Upper lobe of left lung (tissue), 6 donors: ENCODE measurements at regions not wholly inside any gene's neighbourhood (a gene's known extent, or its start where the extent isn't known, plus 50 kb on each side); places are given as distances from the start of the nearest gene placed in this dataset.

Source experiments
- ATAC-seq, 2 donors: fragments of 200-7000 bp; cut with Tn5 transposase; one replicate each; pipeline ENCODE4 v1.9.1; 2022; ENCODE audit warnings: mild to moderate bottlenecking in 2 of 2, moderate library complexity in 2 of 2; ENCODE audit not compliant: low FRiP score in 2 of 2
- DNase-seq, 2 donors: peaks; one replicate each; pipeline ENCODE4 v3.0.0-alpha.2; 2019 to 2020
- H3K27ac ChIP-seq, 4 donors: fragments of 200-600 bp; sonication (generic); one replicate each; pipeline ENCODE4 v1.5.1; 2016 to 2019
- H3K27me3 ChIP-seq, 4 donors: fragments of 200-600 bp; sonication (generic); one replicate each; pipeline ENCODE4 v1.5.1; 2017 to 2019
- H3K36me3 ChIP-seq, 4 donors: fragments of 200-600 bp; sonication (generic); one replicate each; pipeline ENCODE4 v1.5.1; 2016 to 2019
- H3K4me1 ChIP-seq, 4 donors: fragments of 200-600 bp; sonication (generic); one replicate each; pipeline ENCODE4 v1.5.1; 2018 to 2019
- H3K4me3 ChIP-seq, 4 donors: fragments of 200-600 bp; sonication (generic); one replicate each; pipeline ENCODE4 v1.5.1; 2017 to 2019; ENCODE audit warnings: mild to moderate bottlenecking in 2 of 4, moderate library complexity in 1 of 4
- H3K9me3 ChIP-seq, 4 donors: fragments of 200-600 bp; sonication (generic); one replicate each; pipeline ENCODE4 v1.5.1; 2018 to 2019
- CTCF ChIP-seq, 6 experiments: fragments of 450-650 bp in 4 of 6; fragments of 200-600 bp in 2 of 6; sonication (generic) in 2 of 6; IDR thresholded peaks; one replicate each; pipeline ENCODE4 v1.5.1; 2016 to 2019; ENCODE audit warnings: antibody characterized with exemption in 6 of 6
- EP300 ChIP-seq, 4 donors: sonication (generic); formaldehyde crosslinking; IDR thresholded peaks; one replicate each; pipeline ENCODE4 v1.5.1; 2017; ENCODE audit warnings: antibody characterized with exemption in 4 of 4, control low read depth in 2 of 4
- POLR2A ChIP-seq, 4 donors: fragments of 450-650 bp; IDR thresholded peaks; one replicate each; pipeline ENCODE4 v1.5.1; 2016 to 2017; ENCODE audit warnings: antibody characterized with exemption in 4 of 4, mild to moderate bottlenecking in 2 of 4
- POLR2AphosphoS5 ChIP-seq, 2 donors: sonication (generic); formaldehyde crosslinking; IDR thresholded peaks; one replicate each; pipeline ENCODE4 v1.5.1; 2017; ENCODE audit warnings: antibody characterized with exemption in 2 of 2
- WGBS, 2 donors: methylation state at CpG; one replicate each; pipeline ENCODE4 v1.1.5; 2017 to 2018; 5-methylcytosine and 5-hydroxymethylcytosine counted together
- donor health status: DM: no; HTN: no; CAD: no; lungs with moderate emphysema.
- donor health status: DM: no; HTN: yes; CAD: no; lungs with severe emphysema.

- Histone ChIP-seq H3K27me3 (no peaks in the 10 kb centered on the region), H3K9me3 (no peaks in the 10 kb centered on the region), H3K36me3 (no peaks in the 10 kb centered on the region), H3K4me3 (no peak overlapping the region), H3K4me1 (no peaks in the 10 kb centered on the region), H3K27ac (no peak overlapping the region)
- DNase-seq = no peak
- WGBS, 2 donors = 86 to 97% methylated on average over 1 of the region's 1 CpG
- TF ChIP-seq POLR2AphosphoS5 (IDR thresholded peaks at IDR 0.05) (no peak), POLR2A (IDR thresholded peaks at IDR 0.05) (no peak), EP300 (IDR thresholded peaks at IDR 0.05) (no peak), CTCF (IDR thresholded peaks at IDR 0.05) (no peak)
- no peak for ATAC-seq
These were observed 561.3 kb downstream of the DHX35 start for GRCh38 chr20:39523405-39523804.

- WGBS, 2 donors = 82 to 92% methylated on average over 5 of the region's 5 CpGs
- no peak for ATAC-seq
- TF ChIP-seq POLR2A (IDR thresholded peaks at IDR 0.05) (no peak), POLR2AphosphoS5 (IDR thresholded peaks at IDR 0.05) (no peak), CTCF (IDR thresholded peaks at IDR 0.05) (no peak), EP300 (IDR thresholded peaks at IDR 0.05) (no peak)
- Histone ChIP-seq H3K4me1 (no peaks in the 10 kb centered on the region), H3K4me3 (no peak overlapping the region), H3K27me3 (no peaks in the 10 kb centered on the region), H3K9me3 (no peaks in the 10 kb centered on the region), H3K36me3 (no peaks in the 10 kb centered on the region), H3K27ac (no peak overlapping the region)
- DNase-seq = no peak
These were observed 556.5 kb downstream of the DHX35 start for GRCh38 chr20:39518654-39519053.

GRCh38 chr20:39516964-39517363 is 554.8 kb downstream of the DHX35 start:
- DNase-seq = no peak
- H3K9me3 ChIP-seq = no peaks in the 10 kb centered on the region
- no peaks in the 10 kb centered on the region for H3K4me1 ChIP-seq
- ATAC-seq = no peak
- 60 to 67% methylated on average over 2 of the region's 2 CpGs for WGBS, 2 donors
- H3K36me3 ChIP-seq = no peaks in the 10 kb centered on the region
- H3K27ac ChIP-seq = no peak overlapping the region
- TF ChIP-seq POLR2AphosphoS5 (IDR thresholded peaks at IDR 0.05) (no peak), CTCF (IDR thresholded peaks at IDR 0.05) (no peak), POLR2A (IDR thresholded peaks at IDR 0.05) (no peak), EP300 (IDR thresholded peaks at IDR 0.05) (no peak)
- H3K4me3 ChIP-seq = no peak overlapping the region
- no peaks in the 10 kb centered on the region for H3K27me3 ChIP-seq

- no peak for TF ChIP-seq EP300 (IDR thresholded peaks at IDR 0.05)
- TF ChIP-seq CTCF (IDR thresholded peaks at IDR 0.05) = no peak
- TF ChIP-seq POLR2A (IDR thresholded peaks at IDR 0.05) = no peak
- TF ChIP-seq POLR2AphosphoS5 (IDR thresholded peaks at IDR 0.05) = no peak
- no peaks in the 10 kb centered on the region for H3K36me3 ChIP-seq
These were observed 542.6 kb downstream of the DHX35 start for GRCh38 chr20:39504710-39505094.

GRCh38 chr20:39503902-39504709 is 542.0 kb downstream of the DHX35 start:
- 69 to 75% methylated on average over 4 of the region's 4 CpGs for WGBS, 2 donors

More at GRCh38 chr20:39504710-39505094, 542.6 kb downstream of the DHX35 start:
- no peaks in the 10 kb centered on the region for H3K27me3 ChIP-seq
- WGBS, 2 donors = 86 to 87% methylated on average over 1 of the region's 1 CpG
- no peak overlapping the region for H3K27ac ChIP-seq
- no peak overlapping the region for H3K4me3 ChIP-seq
- no peaks in the 10 kb centered on the region for H3K4me1 ChIP-seq
- DNase-seq (no peak), ATAC-seq (no peak)
- no peaks in the 10 kb centered on the region for H3K9me3 ChIP-seq

More at GRCh38 chr20:39503902-39504709, 542.0 kb downstream of the DHX35 start:
- no peak overlapping the region for H3K4me3 ChIP-seq
- TF ChIP-seq CTCF (IDR thresholded peaks at IDR 0.05) = no peak
- TF ChIP-seq POLR2AphosphoS5 (IDR thresholded peaks at IDR 0.05) = no peak
- no peak overlapping the region for H3K27ac ChIP-seq
- no peaks in the 10 kb centered on the region for H3K4me1 ChIP-seq
- no peaks in the 10 kb centered on the region for H3K9me3 ChIP-seq
- DNase-seq (no peak), ATAC-seq (no peak)
- no peaks in the 10 kb centered on the region for H3K27me3 ChIP-seq
- no peaks in the 10 kb centered on the region for H3K36me3 ChIP-seq
